GM21529 (cell line): ENCODE measurements at regions not wholly inside any gene's neighbourhood (a gene's known extent, or its start where the extent isn't known, plus 50 kb on each side); places are given as distances from the start of the nearest gene placed in this dataset.
"Not testable (repeated sequence)": the region's sequence is repeated elsewhere in the genome, so short reads cannot be mapped to it uniquely, and the experiment has no call there.

Experiments used
- ATAC-seq: cut with Tn5 transposase; IDR thresholded peaks from one replicate; pipeline ENCODE4 v1.9.1; 2021; ENCODE audit not compliant: unreplicated experiment

- no peak for ATAC-seq
These were observed 679.4 kb upstream of the USP24 start for GRCh38 chr1:55894521-55894920.

- ATAC-seq = no peak
These were observed 678.0 kb upstream of the USP24 start for GRCh38 chr1:55893155-55893554.

GRCh38 chr1:55888685-55889317 lies 673.6 kb upstream of the USP24 start:
- no peak for ATAC-seq

- ATAC-seq = no peak
These were observed 671.9 kb upstream of the USP24 start for GRCh38 chr1:55886856-55887712.

- ATAC-seq = no peak
These were observed 670.5 kb upstream of the USP24 start for GRCh38 chr1:55885619-55886018.

- ATAC-seq = no peak
These were observed 667.8 kb upstream of the USP24 start for GRCh38 chr1:55882931-55883330.

GRCh38 chr1:55879346-55879745 lies 664.2 kb upstream of the USP24 start:
- no peak for ATAC-seq

- ATAC-seq = no peak
These were observed 662.5 kb upstream of the USP24 start for GRCh38 chr1:55877437-55878232.

GRCh38 chr1:55876276-55877060 lies 661.3 kb upstream of the USP24 start:
- no peak for ATAC-seq

GRCh38 chr1:55870106-55870505 lies 654.9 kb upstream of the USP24 start:
- ATAC-seq = no peak

GRCh38 chr1:55869065-55869464 lies 653.9 kb upstream of the USP24 start:
- no peak for ATAC-seq

GRCh38 chr1:55868026-55868425 lies 652.9 kb upstream of the USP24 start:
- ATAC-seq = no peak

GRCh38 chr1:55867304-55867843 lies 652.2 kb upstream of the USP24 start:
- ATAC-seq = no peak

GRCh38 chr1:55865778-55866177 lies 650.6 kb upstream of the USP24 start:
- not testable (repeated sequence) for ATAC-seq

- no peak for ATAC-seq
These were observed 649.1 kb upstream of the USP24 start for GRCh38 chr1:55864251-55864650.

GRCh38 chr1:55861676-55862340 lies 646.6 kb upstream of the USP24 start:
- no peak for ATAC-seq

- ATAC-seq = no peak
These were observed 645.8 kb upstream of the USP24 start for GRCh38 chr1:55860798-55861519.

- ATAC-seq = no peak
These were observed 645.2 kb upstream of the USP24 start for GRCh38 chr1:55860326-55860725.

- ATAC-seq = no peak
These were observed 639.7 kb upstream of the USP24 start for GRCh38 chr1:55854911-55855310.
